A673 (cell line): ENCODE measurements at regions not wholly inside any gene's neighbourhood (a gene's known extent, or its start where the extent isn't known, plus 50 kb on each side); places are given as distances from the start of the nearest gene placed in this dataset.

ENCODE experiments used
- BruUV-seq: library from RNA; stranded (reverse); fragments of 400-500 nt; replicated peaks from 2 replicates; lab custom pipeline; 2021; lab: Mats Ljungman, UMichigan
- CTCF ChIA-PET: fragments of 300-600 bp; sonication (Branson Sonifier 250); formaldehyde crosslinking; loops from one replicate; lab custom pipeline; 2022; ENCODE audit warnings: antibody characterized with exemption; lab: Charles Lee
- POLR2A ChIA-PET: fragments of 300-600 bp; sonication (Branson Sonifier 250); formaldehyde crosslinking; loops from one replicate; lab custom pipeline; 2022; ENCODE audit warnings: antibody characterized with exemption; ENCODE audit not compliant: low non-redundant PET; lab: Charles Lee
- DNase-seq: peaks from one replicate; pipeline ENCODE4 v3.0.0-alpha.2; 2015; ENCODE audit warnings: low spot score
- H3K27ac ChIP-seq: fragments of 200-600 bp; sonication (generic); 2 replicates; pipeline ENCODE4 v1.5.1; 2016; ENCODE audit warnings: mixed run types, low read depth, mild to moderate bottlenecking, mixed read lengths, antibody characterized with exemption, low read length; ENCODE audit not compliant: poor library complexity, severe bottlenecking
- H3K27me3 ChIP-seq: fragments of 200-600 bp; sonication (generic); replicated peaks from 2 replicates; pipeline ENCODE4 v1.6.1; 2017; ENCODE audit warnings: mixed run types, low read depth, mild to moderate bottlenecking, mixed read lengths, antibody characterized with exemption, low read length; ENCODE audit not compliant: insufficient read depth, poor library complexity
- H3K36me3 ChIP-seq: fragments of 200-600 bp; sonication (generic); 2 replicates; pipeline ENCODE4 v1.6.1; 2016; ENCODE audit warnings: mixed run types, mild to moderate bottlenecking, mixed read lengths, antibody characterized with exemption, low read length; ENCODE audit not compliant: insufficient read depth, poor library complexity, severe bottlenecking
- H3K4me1 ChIP-seq: fragments of 200-600 bp; sonication (generic); 2 replicates; pipeline ENCODE4 v1.6.1; 2017; ENCODE audit warnings: mixed run types, mild to moderate bottlenecking, mixed read lengths, antibody characterized with exemption, low read length; ENCODE audit not compliant: insufficient read depth, poor library complexity, severe bottlenecking
- H3K4me3 ChIP-seq: fragments of 200-600 bp; sonication (generic); 2 replicates; pipeline ENCODE4 v1.5.1; 2016; ENCODE audit warnings: low read depth, mixed run types, mild to moderate bottlenecking, mixed read lengths, low read length; ENCODE audit not compliant: poor library complexity, severe bottlenecking
- H3K9me3 ChIP-seq: fragments of 200-600 bp; sonication (generic); 2 replicates; pipeline ENCODE4 v1.6.1; 2016; ENCODE audit warnings: mixed run types, low read depth, mild to moderate bottlenecking, mixed read lengths, antibody characterized with exemption, low read length; ENCODE audit not compliant: poor library complexity, severe bottlenecking
- EZH2 ChIP-seq: fragments of 200-600 bp; sonication (generic); IDR thresholded peaks from 2 replicates; pipeline ENCODE4 v1.6.1; 2017; ENCODE audit warnings: borderline replicate concordance, low read depth, mild to moderate bottlenecking, mixed read lengths, antibody characterized with exemption, low read length; ENCODE audit not compliant: poor library complexity, severe bottlenecking
- intact Hi-C: fragments of 100-400 bp; cut with micrococcal nuclease; formaldehyde crosslinking; loops from one replicate; pipeline ENCODE4 v1.10.0; 2022; ENCODE audit not compliant: unreplicated experiment
- TF ChIP-seq, protein P1 (sequence below): fragments of 300-800, 200-600 bp; sonication (generic); conservative IDR thresholded peaks from 2 replicates; pipeline ENCODE4 v1.5.1; 2017; ENCODE audit warnings: low read depth, mild to moderate bottlenecking, antibody characterized with exemption, low read length, moderate library complexity, mixed read lengths

DNA sequence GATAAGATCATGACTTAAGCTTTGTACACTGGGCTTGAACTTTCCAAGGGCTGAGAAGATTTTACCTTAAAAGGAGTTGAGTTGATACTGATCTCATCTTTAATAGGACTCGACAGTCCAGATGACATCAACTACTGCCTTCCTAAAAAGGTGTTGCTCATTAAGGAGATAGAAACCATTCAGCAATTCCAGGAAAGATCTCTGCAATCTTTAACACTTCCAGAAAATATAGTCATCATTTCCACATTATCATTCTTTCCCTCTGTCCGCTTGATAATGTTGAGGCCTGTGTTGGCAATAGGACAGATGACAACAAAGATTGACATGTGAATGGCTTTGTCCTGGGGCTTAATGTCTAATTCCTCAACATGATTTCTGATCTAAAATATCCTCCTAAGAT lies 145.4 kb upstream of the C1orf21 start:
- POLR2A ChIA-PET = no interaction called here

GRCh38 chr1:184242507-184242943 lies 144.3 kb upstream of the C1orf21 start:
- no peaks in the 10 kb centered on the region for H3K9me3 ChIP-seq
- H3K27ac ChIP-seq = no peak overlapping the region
- H3K36me3 ChIP-seq = no peaks in the 10 kb centered on the region
- TF ChIP-seq, protein P1, sequence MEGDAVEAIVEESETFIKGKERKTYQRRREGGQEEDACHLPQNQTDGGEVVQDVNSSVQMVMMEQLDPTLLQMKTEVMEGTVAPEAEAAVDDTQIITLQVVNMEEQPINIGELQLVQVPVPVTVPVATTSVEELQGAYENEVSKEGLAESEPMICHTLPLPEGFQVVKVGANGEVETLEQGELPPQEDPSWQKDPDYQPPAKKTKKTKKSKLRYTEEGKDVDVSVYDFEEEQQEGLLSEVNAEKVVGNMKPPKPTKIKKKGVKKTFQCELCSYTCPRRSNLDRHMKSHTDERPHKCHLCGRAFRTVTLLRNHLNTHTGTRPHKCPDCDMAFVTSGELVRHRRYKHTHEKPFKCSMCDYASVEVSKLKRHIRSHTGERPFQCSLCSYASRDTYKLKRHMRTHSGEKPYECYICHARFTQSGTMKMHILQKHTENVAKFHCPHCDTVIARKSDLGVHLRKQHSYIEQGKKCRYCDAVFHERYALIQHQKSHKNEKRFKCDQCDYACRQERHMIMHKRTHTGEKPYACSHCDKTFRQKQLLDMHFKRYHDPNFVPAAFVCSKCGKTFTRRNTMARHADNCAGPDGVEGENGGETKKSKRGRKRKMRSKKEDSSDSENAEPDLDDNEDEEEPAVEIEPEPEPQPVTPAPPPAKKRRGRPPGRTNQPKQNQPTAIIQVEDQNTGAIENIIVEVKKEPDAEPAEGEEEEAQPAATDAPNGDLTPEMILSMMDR = no peak
- no peak for TF ChIP-seq EZH2
- H3K27me3 ChIP-seq = no peaks in the 10 kb centered on the region
- no peak overlapping the region for H3K4me3 ChIP-seq
- ChIA-PET POLR2A (no interaction called here), CTCF (no interaction called here)
- no peak for DNase-seq
- H3K4me1 ChIP-seq = no peaks in the 10 kb centered on the region
- intact Hi-C loops = no loop called here
- no TSS peak for BruUV-seq

More for the DNA sequence above, 145.4 kb upstream of the C1orf21 start:
- H3K36me3 ChIP-seq = no peaks in the 10 kb centered on the region
- no peak for DNase-seq
- no peaks in the 10 kb centered on the region for H3K27me3 ChIP-seq
- intact Hi-C loops = no loop called here
- no peaks in the 10 kb centered on the region for H3K4me1 ChIP-seq
- CTCF ChIA-PET = no interaction called here
- no peak overlapping the region for H3K27ac ChIP-seq
- no TSS peak for BruUV-seq
- no peaks in the 10 kb centered on the region for H3K9me3 ChIP-seq
- TF ChIP-seq, protein P1 = no peak
- TF ChIP-seq EZH2 = no peak
- H3K4me3 ChIP-seq = no peak overlapping the region

- BruUV-seq = no TSS peak
- POLR2A ChIA-PET = no interaction called here
- Histone ChIP-seq H3K9me3 (no peaks in the 10 kb centered on the region), H3K4me1 (no peaks in the 10 kb centered on the region), H3K27ac (no peak overlapping the region), H3K27me3 (no peaks in the 10 kb centered on the region), H3K36me3 (no peaks in the 10 kb centered on the region), H3K4me3 (no peak overlapping the region)
- intact Hi-C loops = no loop called here
- CTCF ChIA-PET = no interaction called here
- TF ChIP-seq EZH2 = no peak
- TF ChIP-seq, protein P1 = no peak
- DNase-seq = no peak
These were observed 141.9 kb upstream of the C1orf21 start for GRCh38 chr1:184244962-184245361.
